HUES48 (cell line): ENCODE measurements at regions not wholly inside any gene's neighbourhood (a gene's known extent, or its start where the extent isn't known, plus 50 kb on each side); places are given as distances from the start of the nearest gene placed in this dataset.

ENCODE experiments used
- H3K27ac ChIP-seq: one replicate; pipeline ENCODE4 v1.7.0; 2013; ENCODE audit warnings: low read depth, low read length, inconsistent platforms
- H3K27me3 ChIP-seq: 2 replicates; pipeline ENCODE4 v1.6.1; 2013; ENCODE audit warnings: mild to moderate bottlenecking, low read length; ENCODE audit not compliant: control insufficient read depth, insufficient read depth
- H3K36me3 ChIP-seq: 2 replicates; pipeline ENCODE4 v1.6.1; 2013; ENCODE audit warnings: low read length; ENCODE audit not compliant: control insufficient read depth, insufficient read depth
- H3K4me1 ChIP-seq: 2 replicates; pipeline ENCODE4 v1.6.1; 2013; ENCODE audit warnings: mild to moderate bottlenecking, low read length; ENCODE audit not compliant: control insufficient read depth, insufficient read depth
- H3K4me3 ChIP-seq: 2 replicates; pipeline ENCODE4 v1.5.1; 2013; ENCODE audit warnings: mild to moderate bottlenecking, low read depth, low read length
- H3K9ac ChIP-seq: 2 replicates; pipeline ENCODE4 v1.6.1; 2013; ENCODE audit warnings: mild to moderate bottlenecking, low read depth, low read length, moderate library complexity
- H3K9me3 ChIP-seq: 2 replicates; pipeline ENCODE4 v1.6.1; 2013; ENCODE audit warnings: low read length; ENCODE audit not compliant: control insufficient read depth, insufficient read depth

DNA sequence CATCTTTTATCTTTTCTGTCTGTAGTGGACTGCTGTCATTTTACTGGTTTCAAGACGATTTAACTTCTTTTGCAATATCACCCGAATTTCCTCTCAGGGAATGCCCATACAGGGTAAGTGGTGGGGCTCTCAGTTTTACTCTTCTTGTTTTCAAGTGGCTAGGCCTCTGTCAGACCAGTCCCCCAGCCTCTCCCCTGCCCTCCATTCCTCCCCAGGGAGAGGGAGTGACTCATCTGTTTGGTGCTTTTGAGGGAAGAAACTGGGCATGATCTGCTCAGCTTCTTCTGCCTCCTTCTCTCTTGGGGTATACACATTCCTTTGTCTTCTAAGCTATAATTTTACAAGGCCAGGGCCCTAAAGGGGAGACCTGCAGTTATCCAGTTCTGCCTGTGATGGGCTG lies 332.0 kb downstream of the CBLN1 start:
- no peaks in the 10 kb centered on the region for H3K36me3 ChIP-seq
- no peak overlapping the region for H3K9ac ChIP-seq
- H3K4me1 ChIP-seq, result no peaks in the 10 kb centered on the region
- H3K27ac ChIP-seq, result no peak overlapping the region
- no peaks in the 10 kb centered on the region for H3K27me3 ChIP-seq
- 0 out of 2 replicates have a peak, but pooled peaks cover 4% of the 10 kb centered on the region for H3K9me3 ChIP-seq
- H3K4me3 ChIP-seq, result no peak overlapping the region

DNA sequence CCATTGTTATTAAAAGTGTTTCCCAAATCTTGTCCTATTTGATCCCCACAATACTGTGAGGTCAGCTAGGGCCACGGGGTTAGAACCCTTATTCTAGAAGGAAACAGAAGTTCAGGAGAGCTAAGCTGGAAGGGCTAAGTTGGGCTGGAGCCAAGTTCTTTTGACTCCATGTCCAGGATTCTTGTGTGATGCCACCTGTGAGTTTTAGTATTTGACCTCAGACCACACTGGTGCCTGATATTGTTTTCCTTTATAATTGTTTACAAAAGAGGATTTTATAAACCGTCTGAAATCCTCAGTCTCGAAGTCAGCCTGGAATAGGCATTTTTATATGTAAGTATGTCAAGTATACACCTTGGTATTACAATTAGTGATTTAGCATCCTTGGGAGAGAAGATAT lies 332.7 kb downstream of the CBLN1 start:
- H3K4me1 ChIP-seq, result no peaks in the 10 kb centered on the region

DNA sequence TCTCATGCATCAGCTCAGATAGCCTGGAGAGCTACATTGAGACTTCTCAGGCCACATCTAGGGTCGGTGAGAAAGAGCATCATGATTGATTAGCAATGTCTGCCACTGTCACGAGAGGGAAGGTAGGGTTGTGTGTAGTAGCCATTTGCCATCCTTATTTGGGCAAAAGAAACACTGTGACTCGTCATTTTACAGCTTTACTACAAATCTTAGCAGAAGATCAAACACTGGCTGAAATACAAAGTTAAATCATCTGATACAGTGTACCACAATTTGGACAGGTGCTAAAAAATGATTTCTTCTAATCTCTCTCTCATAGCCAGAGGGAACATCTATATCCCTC lies 334.3 kb downstream of the CBLN1 start:
- no peak overlapping the region for H3K9ac ChIP-seq
- H3K27ac ChIP-seq, result no peak overlapping the region
- H3K27me3 ChIP-seq, result no peaks in the 10 kb centered on the region

More for the DNA sequence above, 332.7 kb downstream of the CBLN1 start:
- no peaks in the 10 kb centered on the region for H3K36me3 ChIP-seq
- H3K9ac ChIP-seq, result no peak overlapping the region
- H3K9me3 ChIP-seq, result 0 out of 2 replicates have a peak, but pooled peaks cover 4% of the 10 kb centered on the region
- no peaks in the 10 kb centered on the region for H3K27me3 ChIP-seq
- no peak overlapping the region for H3K27ac ChIP-seq
- H3K4me3 ChIP-seq, result no peak overlapping the region

DNA sequence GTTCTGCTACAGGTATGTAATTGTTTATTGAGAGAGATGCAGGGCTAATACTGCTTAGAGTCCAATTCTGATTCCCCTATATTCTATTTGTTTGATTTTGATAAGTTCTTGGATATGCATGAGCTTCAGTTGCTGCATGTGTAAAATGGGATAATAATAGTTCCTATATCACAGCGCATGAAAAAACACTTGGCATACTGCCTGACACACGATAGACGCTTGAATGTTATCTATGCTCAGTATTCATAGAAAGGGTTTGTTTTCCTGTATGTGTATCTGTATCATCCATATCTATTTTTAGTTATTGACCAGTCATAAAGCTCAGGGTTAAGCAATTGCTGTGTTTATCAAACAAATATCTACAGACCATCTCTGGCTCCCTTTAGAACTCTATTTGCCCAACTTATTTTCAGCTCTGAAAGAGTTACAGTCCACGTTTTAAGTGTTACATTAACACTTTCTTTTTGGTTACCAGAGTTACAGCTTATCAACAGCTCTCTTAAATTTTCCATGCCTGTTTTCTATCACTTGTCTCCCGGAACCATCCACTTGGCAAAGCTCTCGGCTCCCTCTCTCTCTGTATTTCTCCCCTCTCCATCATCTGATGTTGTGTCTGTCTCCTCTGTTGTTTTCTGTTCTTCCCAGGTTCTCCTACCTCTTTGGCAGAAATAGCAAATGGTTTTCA lies 334.8 kb downstream of the CBLN1 start:
- Histone ChIP-seq H3K27me3 (no peaks in the 10 kb centered on the region), H3K27ac (no peak overlapping the region), H3K36me3 (no peaks in the 10 kb centered on the region)

More for the DNA sequence above, 334.3 kb downstream of the CBLN1 start:
- H3K9me3 ChIP-seq, result 0 out of 2 replicates have a peak, but pooled peaks cover 4% of the 10 kb centered on the region
- no peak overlapping the region for H3K4me3 ChIP-seq
- no peaks in the 10 kb centered on the region for H3K4me1 ChIP-seq
- no peaks in the 10 kb centered on the region for H3K36me3 ChIP-seq

DNA sequence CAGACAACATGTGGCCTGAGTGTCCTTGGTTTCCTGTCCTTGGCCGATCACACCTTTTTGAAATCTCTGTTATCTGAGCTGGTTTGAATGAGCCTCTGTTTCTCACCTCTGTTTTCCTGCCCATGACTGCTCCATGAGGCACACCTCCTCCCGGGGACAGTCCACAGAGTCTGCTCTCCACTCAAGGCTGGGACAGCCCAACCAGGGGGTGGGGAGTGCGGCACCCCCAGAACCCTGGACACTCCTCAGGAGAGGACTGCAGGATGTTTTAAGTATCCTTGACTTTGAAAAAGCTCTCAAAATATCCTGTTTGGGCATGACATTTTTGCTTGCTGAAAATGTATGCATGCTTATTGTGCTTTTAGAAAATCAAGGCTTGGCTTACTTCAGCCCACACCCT lies 333.0 kb upstream of the N4BP1 start:
- no peaks in the 10 kb centered on the region for H3K9me3 ChIP-seq
- H3K27me3 ChIP-seq, result no peaks in the 10 kb centered on the region
- no peak overlapping the region for H3K4me3 ChIP-seq
- no peaks in the 10 kb centered on the region for H3K4me1 ChIP-seq
- H3K9ac ChIP-seq, result no peak overlapping the region
- no peak overlapping the region for H3K27ac ChIP-seq
- H3K36me3 ChIP-seq, result no peaks in the 10 kb centered on the region

More for the DNA sequence above, 334.8 kb downstream of the CBLN1 start:
- no peaks in the 10 kb centered on the region for H3K4me1 ChIP-seq
- H3K4me3 ChIP-seq, result no peak overlapping the region
- 0 out of 2 replicates have a peak, but pooled peaks cover 4% of the 10 kb centered on the region for H3K9me3 ChIP-seq
- no peak overlapping the region for H3K9ac ChIP-seq

DNA sequence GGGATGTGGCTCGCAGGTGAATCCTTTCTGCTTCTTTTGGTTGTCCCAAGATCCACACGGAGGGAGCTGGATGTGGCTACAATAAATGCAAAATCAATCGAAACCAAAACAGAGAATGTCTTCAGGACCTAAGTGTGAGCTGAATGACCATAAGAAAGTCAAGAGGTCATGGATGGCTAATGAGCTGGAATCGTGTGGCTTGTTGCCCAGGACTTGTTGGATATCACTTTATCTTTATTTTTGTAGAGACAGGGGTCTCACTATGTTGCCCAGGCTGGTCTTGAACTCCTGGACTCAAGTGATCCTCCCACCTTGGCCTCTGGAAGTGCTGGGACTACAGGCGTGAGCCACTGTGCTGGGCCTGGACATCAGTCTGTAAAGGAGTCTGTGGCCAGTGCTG lies 326.8 kb upstream of the N4BP1 start:
- no peak overlapping the region for H3K27ac ChIP-seq
- no peaks in the 10 kb centered on the region for H3K4me1 ChIP-seq
- no peaks in the 10 kb centered on the region for H3K27me3 ChIP-seq
- no peak overlapping the region for H3K9ac ChIP-seq
- H3K36me3 ChIP-seq, result no peaks in the 10 kb centered on the region
- H3K9me3 ChIP-seq, result peaks cover 12% of the 10 kb centered on the region
- no peak overlapping the region for H3K4me3 ChIP-seq

DNA sequence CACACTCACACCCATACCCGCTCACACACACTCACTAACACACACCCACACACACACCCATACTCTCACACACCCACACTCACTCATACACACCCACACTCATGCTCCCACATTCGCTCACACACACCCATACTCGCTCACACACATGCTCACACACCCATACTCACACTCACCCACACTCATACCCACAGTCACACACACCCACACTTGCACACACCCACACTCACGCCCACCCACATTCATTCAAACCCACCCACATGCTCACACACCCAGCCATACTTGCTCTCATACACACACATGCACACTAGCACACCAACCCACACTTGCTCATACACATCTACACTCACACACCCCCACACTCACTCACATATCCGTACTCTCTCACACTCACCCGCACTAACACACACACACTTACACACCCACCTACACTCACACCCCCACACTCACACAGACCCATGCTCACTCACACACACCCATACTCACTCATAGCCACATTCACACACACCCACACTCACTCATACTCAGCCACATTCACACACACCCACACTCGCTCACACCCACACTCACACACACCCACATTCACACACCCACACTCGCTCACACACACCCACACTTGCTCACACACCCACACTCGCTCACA lies 322.4 kb upstream of the N4BP1 start:
- H3K4me3 ChIP-seq, result no peak overlapping the region
- H3K4me1 ChIP-seq, result no peaks in the 10 kb centered on the region
- H3K27me3 ChIP-seq, result no peaks in the 10 kb centered on the region
- no peaks in the 10 kb centered on the region for H3K36me3 ChIP-seq
- peaks cover 12% of the 10 kb centered on the region for H3K9me3 ChIP-seq
- no peak overlapping the region for H3K27ac ChIP-seq
- H3K9ac ChIP-seq, result no peak overlapping the region

DNA sequence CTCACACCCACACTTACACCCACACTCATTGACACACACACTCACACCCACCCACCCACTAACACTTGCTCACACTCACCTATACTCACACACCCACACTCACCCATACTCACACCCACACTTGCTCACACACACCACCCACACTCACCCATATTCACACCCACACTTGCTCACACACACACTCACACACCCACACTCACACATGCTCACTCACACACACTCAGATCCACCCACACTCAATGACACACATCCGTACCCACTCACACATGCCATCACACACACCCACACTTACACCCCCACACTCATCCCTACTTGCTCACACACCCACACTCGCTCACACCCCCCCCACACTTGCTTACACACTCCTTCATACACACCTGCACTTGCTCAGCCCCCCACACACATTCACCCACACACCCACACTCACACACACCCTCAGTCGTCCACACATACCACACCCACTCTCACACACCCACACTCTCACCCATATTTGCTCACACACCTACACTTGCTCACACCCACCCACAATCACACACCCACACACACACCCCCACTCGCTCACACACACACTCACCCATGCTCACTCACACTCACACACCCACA lies 321.1 kb upstream of the N4BP1 start:
- Histone ChIP-seq H3K36me3 (no peaks in the 10 kb centered on the region), H3K4me3 (no peak overlapping the region), H3K27ac (no peak overlapping the region), H3K4me1 (no peaks in the 10 kb centered on the region), H3K27me3 (no peaks in the 10 kb centered on the region), H3K9ac (no peak overlapping the region), H3K9me3 (peaks cover 16% of the 10 kb centered on the region)

DNA sequence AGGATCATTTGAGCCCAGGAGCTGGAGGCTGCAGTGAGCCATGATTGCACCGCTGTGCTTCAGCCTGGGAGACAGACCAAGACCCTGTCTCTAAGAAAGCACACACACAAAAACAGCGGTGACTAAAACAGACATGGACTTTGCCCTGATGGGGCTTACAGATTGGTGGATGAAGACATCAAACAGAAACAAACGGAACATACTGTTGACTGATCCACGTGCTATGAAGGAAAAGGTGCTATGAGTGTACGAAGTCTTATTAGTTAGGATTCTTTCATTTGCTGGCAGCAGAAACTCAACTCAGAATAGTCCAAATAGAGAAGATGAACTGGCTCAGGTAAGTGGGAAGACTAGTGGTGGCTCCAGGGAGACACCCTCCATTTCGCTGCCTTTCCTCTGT lies 309.8 kb upstream of the N4BP1 start:
- Histone ChIP-seq H3K27ac (no peak overlapping the region), H3K9me3 (no peaks in the 10 kb centered on the region), H3K4me1 (no peaks in the 10 kb centered on the region), H3K36me3 (no peaks in the 10 kb centered on the region), H3K27me3 (no peaks in the 10 kb centered on the region), H3K4me3 (no peak overlapping the region), H3K9ac (no peak overlapping the region)

DNA sequence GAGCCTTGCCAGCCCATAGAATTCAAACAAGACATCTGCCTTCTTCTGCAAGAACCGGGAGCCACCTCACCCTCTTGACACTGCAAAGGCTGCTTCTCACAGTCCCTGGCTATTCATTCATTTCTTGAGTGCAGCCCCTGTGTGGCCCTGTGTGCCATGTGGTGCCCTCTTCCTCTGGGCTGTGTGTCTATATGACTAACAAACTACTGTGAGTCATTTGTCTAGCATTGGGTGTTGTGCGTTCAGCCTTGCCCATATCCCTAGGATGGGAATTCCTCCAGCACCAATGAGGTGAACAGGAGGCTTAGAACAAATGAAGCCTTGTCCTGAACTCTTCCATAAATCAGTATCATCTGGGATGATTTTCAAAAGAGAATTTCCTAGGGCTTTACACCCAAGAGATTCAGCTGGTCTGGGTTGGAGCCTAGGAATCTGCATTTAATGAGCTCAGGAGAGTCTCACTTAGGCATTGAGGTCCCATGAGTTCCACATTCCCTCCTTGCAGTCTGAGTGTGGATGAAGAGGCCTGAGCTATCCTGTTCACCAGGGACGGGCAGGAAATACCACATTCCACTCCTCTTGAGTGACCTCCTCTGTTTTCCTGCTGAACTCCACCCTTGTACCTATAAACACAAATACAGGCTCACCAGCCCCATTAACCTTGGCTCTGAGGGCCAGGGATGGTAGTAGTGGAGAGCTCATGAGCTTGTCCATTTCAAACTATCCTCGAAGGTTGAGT lies 308.7 kb upstream of the N4BP1 start:
- Histone ChIP-seq H3K4me1 (no peaks in the 10 kb centered on the region), H3K36me3 (no peaks in the 10 kb centered on the region), H3K9ac (no peak overlapping the region), H3K9me3 (no peaks in the 10 kb centered on the region), H3K4me3 (no peak overlapping the region), H3K27ac (no peak overlapping the region), H3K27me3 (no peaks in the 10 kb centered on the region)

DNA sequence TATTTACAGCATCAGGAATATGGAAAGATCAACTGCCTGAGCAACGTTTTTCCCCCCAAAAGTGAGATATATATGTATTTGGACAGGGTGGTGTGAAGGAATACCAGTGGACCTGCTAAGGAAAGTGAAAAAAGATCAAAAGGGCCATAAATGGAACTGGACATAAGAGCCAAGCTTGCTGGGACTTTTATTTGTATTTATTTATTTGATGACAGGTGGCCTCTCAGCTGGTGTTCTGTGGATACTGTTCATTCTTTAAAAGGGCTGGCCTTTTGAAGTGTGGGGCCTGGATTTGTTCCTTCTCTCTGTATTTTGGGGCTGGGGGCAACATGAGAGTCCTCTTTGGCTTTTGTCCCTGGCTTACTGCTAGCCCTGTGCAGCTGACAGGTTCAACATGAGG lies 306.6 kb upstream of the N4BP1 start:
- 0 out of 2 replicates have a peak, but pooled peaks cover 4% of the 10 kb centered on the region for H3K4me1 ChIP-seq
- no peaks in the 10 kb centered on the region for H3K36me3 ChIP-seq
- H3K27me3 ChIP-seq, result no peaks in the 10 kb centered on the region
- no peak overlapping the region for H3K9ac ChIP-seq
- no peak overlapping the region for H3K4me3 ChIP-seq
- H3K27ac ChIP-seq, result no peak overlapping the region
- no peaks in the 10 kb centered on the region for H3K9me3 ChIP-seq
